ENCODE measurements at regions not wholly inside any gene's neighbourhood (a gene's known extent, or its start where the extent isn't known, plus 50 kb on each side); places are given as distances from the start of the nearest gene placed in this dataset.

DNA sequence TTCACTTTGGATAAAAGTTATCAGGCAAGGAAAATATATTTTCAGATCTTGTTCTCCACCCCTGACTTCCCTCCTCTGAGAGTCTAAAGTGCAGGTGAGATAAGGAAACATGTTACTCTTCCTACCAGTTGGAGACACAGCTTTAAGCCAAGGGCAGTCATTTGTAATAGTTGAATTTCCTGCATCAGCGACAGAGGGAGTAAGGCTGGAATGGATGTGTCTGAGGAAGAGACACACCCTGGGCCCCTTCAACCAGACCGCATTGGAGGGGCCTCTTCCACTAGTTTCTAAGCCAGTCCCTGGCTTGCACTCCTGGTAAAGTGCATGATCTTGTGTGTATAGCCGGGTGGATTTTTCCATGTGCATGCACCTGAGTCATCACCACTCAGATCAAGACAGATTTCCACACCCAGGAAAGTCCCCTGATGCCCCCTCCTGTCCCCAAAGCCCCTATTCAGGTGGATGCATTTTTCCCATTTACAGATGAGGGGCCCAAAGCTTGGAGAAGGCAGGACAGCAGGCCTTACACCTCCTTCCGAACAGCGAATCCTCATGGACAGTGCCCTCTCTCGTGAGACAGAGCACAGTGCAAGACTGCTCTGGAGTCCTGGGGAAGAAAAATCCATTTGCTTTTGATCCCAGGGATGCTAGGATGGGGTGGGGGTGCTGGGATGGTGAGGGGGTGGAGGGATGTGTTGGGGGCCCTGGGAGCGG is 66.7 kb upstream of the SH3RF3 start:
- Histone ChIP-seq H3K4me2 (ENCODE audit: insufficient read depth, low read length) (peak overlapping the region; percentile 53; the same call in 1 of the 2 replicates), H3K4me1 (ENCODE audit: insufficient read depth, low read length) (peaks cover 14% of the 10 kb centered on the region), H3K36me3 (ENCODE audit: insufficient read depth, low read length) (no peaks in the 10 kb centered on the region), H4K20me1 (ENCODE audit: insufficient read depth, low read length) (no peaks in the 10 kb centered on the region), H3K4me3 (ENCODE audit: low read depth in 1 of 2, low read length in 2 of 2) (no peak overlapping the region), H3K9me3 (ENCODE audit: insufficient read depth, low read length, severe bottlenecking) (no peaks in the 10 kb centered on the region), H3K9ac (ENCODE audit: low read depth, low read length) (no peak overlapping the region), H3K27ac (ENCODE audit: low read length) (no peak overlapping the region), H3K79me2 (ENCODE audit: insufficient read depth, low read length) (no peaks in the 10 kb centered on the region), H2AFZ (ENCODE audit: low read depth, low read length) (no peak overlapping the region), H3K27me3 (ENCODE audit: insufficient read depth, low read length, poor library complexity) (no peaks in the 10 kb centered on the region)
- no peak for DNase-seq
- no peak for TF ChIP-seq EZH2 (IDR thresholded peaks at IDR 0.05; ENCODE audit: borderline replicate concordance, low read depth, low read length, severe bottlenecking)
- TF ChIP-seq, protein P1, sequence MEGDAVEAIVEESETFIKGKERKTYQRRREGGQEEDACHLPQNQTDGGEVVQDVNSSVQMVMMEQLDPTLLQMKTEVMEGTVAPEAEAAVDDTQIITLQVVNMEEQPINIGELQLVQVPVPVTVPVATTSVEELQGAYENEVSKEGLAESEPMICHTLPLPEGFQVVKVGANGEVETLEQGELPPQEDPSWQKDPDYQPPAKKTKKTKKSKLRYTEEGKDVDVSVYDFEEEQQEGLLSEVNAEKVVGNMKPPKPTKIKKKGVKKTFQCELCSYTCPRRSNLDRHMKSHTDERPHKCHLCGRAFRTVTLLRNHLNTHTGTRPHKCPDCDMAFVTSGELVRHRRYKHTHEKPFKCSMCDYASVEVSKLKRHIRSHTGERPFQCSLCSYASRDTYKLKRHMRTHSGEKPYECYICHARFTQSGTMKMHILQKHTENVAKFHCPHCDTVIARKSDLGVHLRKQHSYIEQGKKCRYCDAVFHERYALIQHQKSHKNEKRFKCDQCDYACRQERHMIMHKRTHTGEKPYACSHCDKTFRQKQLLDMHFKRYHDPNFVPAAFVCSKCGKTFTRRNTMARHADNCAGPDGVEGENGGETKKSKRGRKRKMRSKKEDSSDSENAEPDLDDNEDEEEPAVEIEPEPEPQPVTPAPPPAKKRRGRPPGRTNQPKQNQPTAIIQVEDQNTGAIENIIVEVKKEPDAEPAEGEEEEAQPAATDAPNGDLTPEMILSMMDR (IDR thresholded peaks at IDR 0.05; ENCODE audit: borderline replicate concordance, extremely low read depth, low read length, poor library complexity, severe bottlenecking) = no peak
- ATAC-seq (ENCODE audit: insufficient read depth, low read depth) = no peak

DNA sequence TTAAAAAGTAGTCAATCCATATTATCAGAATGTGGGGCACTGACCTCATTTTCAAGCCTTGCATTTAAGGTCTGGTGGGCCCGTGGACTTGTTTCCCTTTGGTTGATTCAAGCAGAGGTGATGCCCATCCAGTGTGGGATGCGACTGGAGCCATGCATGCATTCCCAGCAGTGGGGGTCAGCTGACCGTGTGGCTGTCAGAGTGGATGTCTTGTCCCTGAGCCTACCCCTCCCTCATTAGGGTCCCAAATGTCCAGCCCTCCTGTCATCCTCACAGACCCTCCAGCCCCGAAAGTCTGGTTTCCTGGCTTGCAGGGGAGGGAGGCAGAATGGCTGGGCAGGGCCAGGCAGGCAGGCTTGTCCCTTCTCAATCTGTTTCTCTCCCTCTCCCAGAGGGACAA is 67.3 kb upstream of the SH3RF3 start:
- ATAC-seq (ENCODE audit: insufficient read depth, low read depth) = no peak
- no peak overlapping the region for H3K27ac ChIP-seq (ENCODE audit: low read length)
- no peak overlapping the region for H3K4me2 ChIP-seq (ENCODE audit: insufficient read depth, low read length)
- TF ChIP-seq, protein P1 (IDR thresholded peaks at IDR 0.05; ENCODE audit: borderline replicate concordance, extremely low read depth, low read length, poor library complexity, severe bottlenecking) = no peak
- TF ChIP-seq EZH2 (IDR thresholded peaks at IDR 0.05; ENCODE audit: borderline replicate concordance, low read depth, low read length, severe bottlenecking) = no peak
- H3K4me1 ChIP-seq (ENCODE audit: insufficient read depth, low read length) = peaks cover 14% of the 10 kb centered on the region
- no peaks in the 10 kb centered on the region for H3K36me3 ChIP-seq (ENCODE audit: insufficient read depth, low read length)
- no peak overlapping the region for H3K9ac ChIP-seq (ENCODE audit: low read depth, low read length)
- no peaks in the 10 kb centered on the region for H3K27me3 ChIP-seq (ENCODE audit: insufficient read depth, low read length, poor library complexity)
- no peak overlapping the region for H3K4me3 ChIP-seq (ENCODE audit: low read depth in 1 of 2, low read length in 2 of 2)
- H4K20me1 ChIP-seq (ENCODE audit: insufficient read depth, low read length) = no peaks in the 10 kb centered on the region
- DNase-seq = no peak
- H3K79me2 ChIP-seq (ENCODE audit: insufficient read depth, low read length) = no peaks in the 10 kb centered on the region
- H3K9me3 ChIP-seq (ENCODE audit: insufficient read depth, low read length, severe bottlenecking) = no peaks in the 10 kb centered on the region
- no peak overlapping the region for H2AFZ ChIP-seq (ENCODE audit: low read depth, low read length)

DNA sequence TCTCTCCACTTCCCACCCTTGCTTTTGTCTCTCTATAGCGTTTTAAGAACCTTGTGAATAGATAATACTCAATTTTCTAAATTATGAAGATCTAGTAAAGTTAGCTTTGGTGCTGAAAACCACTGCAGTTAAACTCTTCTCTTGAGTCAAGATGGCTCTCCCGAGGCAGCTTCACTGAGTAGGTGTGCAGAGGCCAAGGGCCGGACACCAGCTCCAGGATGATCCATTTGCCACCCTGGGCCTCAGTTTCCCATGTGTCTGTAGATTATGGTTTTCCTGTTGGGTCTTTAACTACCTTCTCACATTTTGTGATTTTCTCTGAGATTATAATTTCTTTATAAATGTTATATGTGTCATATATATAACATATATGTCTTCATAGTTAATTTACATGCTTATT is 68.5 kb upstream of the SH3RF3 start:
- TF ChIP-seq, protein P1 (IDR thresholded peaks at IDR 0.05; ENCODE audit: borderline replicate concordance, extremely low read depth, low read length, poor library complexity, severe bottlenecking) = no peak
- TF ChIP-seq EZH2 (IDR thresholded peaks at IDR 0.05; ENCODE audit: borderline replicate concordance, low read depth, low read length, severe bottlenecking) = no peak
- H3K4me1 ChIP-seq (ENCODE audit: insufficient read depth, low read length) = peaks cover 14% of the 10 kb centered on the region
- H3K27me3 ChIP-seq (ENCODE audit: insufficient read depth, low read length, poor library complexity) = no peaks in the 10 kb centered on the region
- no peak overlapping the region for H2AFZ ChIP-seq (ENCODE audit: low read depth, low read length)
- H3K36me3 ChIP-seq (ENCODE audit: insufficient read depth, low read length) = no peaks in the 10 kb centered on the region
- no peak overlapping the region for H3K4me3 ChIP-seq (ENCODE audit: low read depth in 1 of 2, low read length in 2 of 2)
- H4K20me1 ChIP-seq (ENCODE audit: insufficient read depth, low read length) = no peaks in the 10 kb centered on the region
- H3K27ac ChIP-seq (ENCODE audit: low read length) = no peak overlapping the region
- DNase-seq (no peak), ATAC-seq (ENCODE audit: insufficient read depth, low read depth) (no peak)
- no peaks in the 10 kb centered on the region for H3K79me2 ChIP-seq (ENCODE audit: insufficient read depth, low read length)
- H3K4me2 ChIP-seq (ENCODE audit: insufficient read depth, low read length) = no peak overlapping the region
- no peak overlapping the region for H3K9ac ChIP-seq (ENCODE audit: low read depth, low read length)
- H3K9me3 ChIP-seq (ENCODE audit: insufficient read depth, low read length, severe bottlenecking) = no peaks in the 10 kb centered on the region

Measured in DND-41 (cell line).